Breast epithelium (tissue), 3 donors: ENCODE measurements at regions not wholly inside any gene's neighbourhood (a gene's known extent, or its start where the extent isn't known, plus 50 kb on each side); places are given as distances from the start of the nearest gene placed in this dataset.

ENCODE experiments used
- CTCF ChIP-seq, 3 donors: fragments of 450-650 bp; IDR thresholded peaks; one replicate each; pipeline ENCODE4 v1.5.1; 2016 to 2017; ENCODE audit warnings: antibody characterized with exemption in 3 of 3, mild to moderate bottlenecking in 3 of 3, moderate library complexity in 3 of 3
- POLR2AphosphoS5 ChIP-seq, 3 donors: sonication (generic); formaldehyde crosslinking; IDR thresholded peaks; one replicate each; pipeline ENCODE4 v1.6.1; 2017; ENCODE audit warnings: antibody characterized with exemption in 3 of 3

GRCh38 chr1:217004776-217005436 is 281.7 kb upstream of the ESRRG start:
- TF ChIP-seq CTCF (IDR thresholded peaks at IDR 0.05) = no peak
- TF ChIP-seq POLR2AphosphoS5 (IDR thresholded peaks at IDR 0.05) = no peak
